Kidney epithelial cell (primary cell): ENCODE measurements at regions not wholly inside any gene's neighbourhood (a gene's known extent, or its start where the extent isn't known, plus 50 kb on each side); places are given as distances from the start of the nearest gene placed in this dataset.
A peak's percentile ranks its signal among the peaks of the same experiment; 100 is the strongest.

Source experiments
- DNase-seq: peaks from one replicate; pipeline ENCODE4 v3.0.0-alpha.2; 2010; ENCODE audit warnings: low read depth
- H3K27me3 ChIP-seq: 2 replicates; pipeline ENCODE4 v1.6.0; 2011; ENCODE audit warnings: low read length; ENCODE audit not compliant: control insufficient read depth, insufficient read depth
- H3K36me3 ChIP-seq: 2 replicates; pipeline ENCODE4 v1.5.1; 2011; ENCODE audit warnings: low read length; ENCODE audit not compliant: control insufficient read depth, insufficient read depth
- H3K4me3 ChIP-seq: 2 replicates; pipeline ENCODE4 v1.5.1; 2011; ENCODE audit warnings: low read depth, mild to moderate bottlenecking, control low read depth, low read length
- TF ChIP-seq, protein P1 (sequence below): IDR thresholded peaks from 2 replicates; pipeline ENCODE4 v1.5.1; 2011; ENCODE audit warnings: mild to moderate bottlenecking, moderate library complexity, low read length, control low read depth, inconsistent platforms; ENCODE audit not compliant: insufficient read depth, poor library complexity, severe bottlenecking

GRCh38 chr5:4576908-4577307 is 563.2 kb upstream of the ADAMTS16 start:
- Histone ChIP-seq H3K27me3 (no peaks in the 10 kb centered on the region), H3K36me3 (no peaks in the 10 kb centered on the region), H3K4me3 (no peak overlapping the region)
- TF ChIP-seq, protein P1, sequence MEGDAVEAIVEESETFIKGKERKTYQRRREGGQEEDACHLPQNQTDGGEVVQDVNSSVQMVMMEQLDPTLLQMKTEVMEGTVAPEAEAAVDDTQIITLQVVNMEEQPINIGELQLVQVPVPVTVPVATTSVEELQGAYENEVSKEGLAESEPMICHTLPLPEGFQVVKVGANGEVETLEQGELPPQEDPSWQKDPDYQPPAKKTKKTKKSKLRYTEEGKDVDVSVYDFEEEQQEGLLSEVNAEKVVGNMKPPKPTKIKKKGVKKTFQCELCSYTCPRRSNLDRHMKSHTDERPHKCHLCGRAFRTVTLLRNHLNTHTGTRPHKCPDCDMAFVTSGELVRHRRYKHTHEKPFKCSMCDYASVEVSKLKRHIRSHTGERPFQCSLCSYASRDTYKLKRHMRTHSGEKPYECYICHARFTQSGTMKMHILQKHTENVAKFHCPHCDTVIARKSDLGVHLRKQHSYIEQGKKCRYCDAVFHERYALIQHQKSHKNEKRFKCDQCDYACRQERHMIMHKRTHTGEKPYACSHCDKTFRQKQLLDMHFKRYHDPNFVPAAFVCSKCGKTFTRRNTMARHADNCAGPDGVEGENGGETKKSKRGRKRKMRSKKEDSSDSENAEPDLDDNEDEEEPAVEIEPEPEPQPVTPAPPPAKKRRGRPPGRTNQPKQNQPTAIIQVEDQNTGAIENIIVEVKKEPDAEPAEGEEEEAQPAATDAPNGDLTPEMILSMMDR: no peak
- no peak for DNase-seq

GRCh38 chr5:4579679-4580078 is 560.5 kb upstream of the ADAMTS16 start:
- no peak overlapping the region for H3K4me3 ChIP-seq
- DNase-seq: no peak
- no peaks in the 10 kb centered on the region for H3K36me3 ChIP-seq

GRCh38 chr5:4580772-4581171 is 559.4 kb upstream of the ADAMTS16 start:
- Histone ChIP-seq H3K4me3 (no peak overlapping the region), H3K27me3 (no peaks in the 10 kb centered on the region), H3K36me3 (no peaks in the 10 kb centered on the region)
- DNase-seq: no peak
- TF ChIP-seq, protein P1: no peak

More at GRCh38 chr5:4579679-4580078, 560.5 kb upstream of the ADAMTS16 start:
- TF ChIP-seq, protein P1: no peak
- H3K27me3 ChIP-seq: no peaks in the 10 kb centered on the region

DNA sequence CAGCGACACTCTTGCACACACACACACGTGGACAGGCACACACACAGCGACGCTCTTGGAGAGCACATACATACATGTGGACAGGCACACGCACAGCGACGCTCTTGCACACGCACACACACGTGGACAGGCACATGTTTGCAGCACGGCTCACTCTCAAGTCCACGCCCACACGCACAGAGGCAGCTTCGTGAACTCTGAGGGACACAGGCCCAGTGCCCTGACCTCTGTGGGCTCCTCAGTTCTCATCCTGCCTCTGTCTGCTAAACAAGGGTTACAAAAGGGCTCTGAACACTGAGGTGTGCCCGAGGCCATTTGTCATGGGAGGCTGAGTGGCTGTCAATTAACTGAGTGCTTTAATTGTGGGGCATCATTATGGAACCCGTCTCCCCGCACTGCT is 558.8 kb upstream of the ADAMTS16 start:
- DNase-seq: no peak
- TF ChIP-seq, protein P1: no peak
- H3K27me3 ChIP-seq: no peaks in the 10 kb centered on the region

DNA sequence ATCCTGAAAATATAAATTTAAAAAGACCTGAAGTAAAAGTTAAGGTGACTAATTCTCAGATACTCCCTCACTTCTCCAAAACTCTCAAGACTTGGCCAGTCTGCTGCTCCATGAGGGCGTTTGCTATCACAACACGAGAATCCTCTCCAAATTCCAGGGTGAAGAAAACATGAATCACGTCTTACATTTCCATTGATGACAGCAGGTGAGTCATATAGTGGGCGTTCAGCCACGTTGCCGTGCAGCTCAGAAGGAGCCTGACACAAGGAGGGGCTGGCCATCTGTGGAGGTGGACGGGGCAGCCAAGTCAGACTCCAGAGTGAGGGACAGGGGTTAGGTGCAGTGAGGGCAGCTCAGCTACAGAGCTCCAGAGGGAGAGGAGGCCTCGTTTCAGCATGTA is 555.1 kb upstream of the ADAMTS16 start:
- H3K36me3 ChIP-seq: no peaks in the 10 kb centered on the region
- H3K4me3 ChIP-seq: no peak overlapping the region
- H3K27me3 ChIP-seq: no peaks in the 10 kb centered on the region
- TF ChIP-seq, protein P1: no peak
- peak; percentile 25 for DNase-seq

More for the DNA sequence above, 558.8 kb upstream of the ADAMTS16 start:
- no peak overlapping the region for H3K4me3 ChIP-seq
- H3K36me3 ChIP-seq: no peaks in the 10 kb centered on the region

- TF ChIP-seq, protein P1: no peak
- no peaks in the 10 kb centered on the region for H3K27me3 ChIP-seq
- H3K36me3 ChIP-seq: no peaks in the 10 kb centered on the region
- no peak overlapping the region for H3K4me3 ChIP-seq
- no peak for DNase-seq
Observed at GRCh38 chr5:4613440-4613839, 526.7 kb upstream of the ADAMTS16 start.
